ENCODE measurements at regions not wholly inside any gene's neighbourhood (a gene's known extent, or its start where the extent isn't known, plus 50 kb on each side); places are given as distances from the start of the nearest gene placed in this dataset.

- POLR2A ChIA-PET, result no interaction called here
- no peaks in the 10 kb centered on the region for H3K36me3 ChIP-seq (ENCODE audit: control insufficient read depth, insufficient read depth, low read length)
- no peak for DNase-seq (ENCODE audit: extremely low read depth in 1 of 4, low spot score in 3 of 4)
- no peaks in the 10 kb centered on the region for H3K79me2 ChIP-seq (ENCODE audit: control insufficient read depth, insufficient read depth, low read length)
- no peaks in the 10 kb centered on the region for H4K20me1 ChIP-seq (replicated peaks; ENCODE audit: control insufficient read depth, insufficient read depth, low read length)
- WGBS (ENCODE audit: insufficient coverage, low coverage, missing lambda C conversion rate), result 0% methylated on average over 10 of the region's 10 CpGs
- H3K27ac ChIP-seq (ENCODE audit: extremely low read depth, low read depth, low read length), result no peak overlapping the region
- intact Hi-C loops (cut with micrococcal nuclease) (no loop called here), in situ Hi-C loops (cut with MboI) (no loop called here)
- no peaks in the 10 kb centered on the region for H3K9me1 ChIP-seq (ENCODE audit: control insufficient read depth, insufficient read depth, low read length)
- H3K27me3 ChIP-seq (ENCODE audit: control insufficient read depth in 2 of 2, insufficient read depth in 2 of 2, low read length in 2 of 2), result no peaks in the 10 kb centered on the region
- no peak overlapping the region for H3K4me2 ChIP-seq (ENCODE audit: insufficient read depth, low read length)
- CTCF ChIA-PET (ENCODE audit: low intra/inter-chr PET ratio), result no interaction called here
- no peak for TF ChIP-seq CTBP1 (IDR thresholded peaks at IDR 0.05; ENCODE audit: borderline replicate concordance)
- TF ChIP-seq ZNF699 (CRISPR knock-in tag; IDR thresholded peaks at IDR 0.05; ENCODE audit: insufficient replicate concordance), result no peak
- no peak for TF ChIP-seq SIN3A (IDR thresholded peaks at IDR 0.05; ENCODE audit: borderline replicate concordance in 2 of 2, control insufficient read depth in 1 of 2, low read depth in 2 of 2, low read length in 2 of 2)
- TF ChIP-seq, protein P1, sequence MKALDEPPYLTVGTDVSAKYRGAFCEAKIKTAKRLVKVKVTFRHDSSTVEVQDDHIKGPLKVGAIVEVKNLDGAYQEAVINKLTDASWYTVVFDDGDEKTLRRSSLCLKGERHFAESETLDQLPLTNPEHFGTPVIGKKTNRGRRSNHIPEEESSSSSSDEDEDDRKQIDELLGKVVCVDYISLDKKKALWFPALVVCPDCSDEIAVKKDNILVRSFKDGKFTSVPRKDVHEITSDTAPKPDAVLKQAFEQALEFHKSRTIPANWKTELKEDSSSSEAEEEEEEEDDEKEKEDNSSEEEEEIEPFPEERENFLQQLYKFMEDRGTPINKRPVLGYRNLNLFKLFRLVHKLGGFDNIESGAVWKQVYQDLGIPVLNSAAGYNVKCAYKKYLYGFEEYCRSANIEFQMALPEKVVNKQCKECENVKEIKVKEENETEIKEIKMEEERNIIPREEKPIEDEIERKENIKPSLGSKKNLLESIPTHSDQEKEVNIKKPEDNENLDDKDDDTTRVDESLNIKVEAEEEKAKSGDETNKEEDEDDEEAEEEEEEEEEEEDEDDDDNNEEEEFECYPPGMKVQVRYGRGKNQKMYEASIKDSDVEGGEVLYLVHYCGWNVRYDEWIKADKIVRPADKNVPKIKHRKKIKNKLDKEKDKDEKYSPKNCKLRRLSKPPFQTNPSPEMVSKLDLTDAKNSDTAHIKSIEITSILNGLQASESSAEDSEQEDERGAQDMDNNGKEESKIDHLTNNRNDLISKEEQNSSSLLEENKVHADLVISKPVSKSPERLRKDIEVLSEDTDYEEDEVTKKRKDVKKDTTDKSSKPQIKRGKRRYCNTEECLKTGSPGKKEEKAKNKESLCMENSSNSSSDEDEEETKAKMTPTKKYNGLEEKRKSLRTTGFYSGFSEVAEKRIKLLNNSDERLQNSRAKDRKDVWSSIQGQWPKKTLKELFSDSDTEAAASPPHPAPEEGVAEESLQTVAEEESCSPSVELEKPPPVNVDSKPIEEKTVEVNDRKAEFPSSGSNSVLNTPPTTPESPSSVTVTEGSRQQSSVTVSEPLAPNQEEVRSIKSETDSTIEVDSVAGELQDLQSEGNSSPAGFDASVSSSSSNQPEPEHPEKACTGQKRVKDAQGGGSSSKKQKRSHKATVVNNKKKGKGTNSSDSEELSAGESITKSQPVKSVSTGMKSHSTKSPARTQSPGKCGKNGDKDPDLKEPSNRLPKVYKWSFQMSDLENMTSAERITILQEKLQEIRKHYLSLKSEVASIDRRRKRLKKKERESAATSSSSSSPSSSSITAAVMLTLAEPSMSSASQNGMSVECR (CRISPR knock-in tag; IDR thresholded peaks at IDR 0.05), result no peak
- no peak for TF ChIP-seq NFE2 (IDR thresholded peaks at IDR 0.05; ENCODE audit: low read depth)
- TF ChIP-seq NFRKB (IDR thresholded peaks at IDR 0.05; ENCODE audit: low read depth), result no peak
- TF ChIP-seq PPARD (CRISPR knock-in tag; IDR thresholded peaks at IDR 0.05), result no peak
- TF ChIP-seq MCM2 (IDR thresholded peaks at IDR 0.05; ENCODE audit: low read depth), result no peak
- no peak for TF ChIP-seq HNRNPH1 (optimal IDR thresholded peaks at IDR 0.05; ENCODE audit: low read depth, low read length)
- no peak for TF ChIP-seq CBX8 (IDR thresholded peaks at IDR 0.05; ENCODE audit: borderline replicate concordance, extremely low read depth, low read depth, low read length, poor library complexity, severe bottlenecking)
- no peak for TF ChIP-seq POLR3G (IDR thresholded peaks at IDR 0.05; ENCODE audit: extremely low read depth, insufficient read length, insufficient replicate concordance)
- no peak for TF ChIP-seq SREBF1 (IDR thresholded peaks at IDR 0.05; ENCODE audit: borderline replicate concordance, low read depth, low read length)
- TF ChIP-seq ELF1 (tag; IDR thresholded peaks at IDR 0.05), result no peak
- no peak for TF ChIP-seq USF1 (CRISPR knock-in tag; IDR thresholded peaks at IDR 0.05)
- H3K9me3 ChIP-seq (replicated peaks; ENCODE audit: control insufficient read depth, insufficient read depth, low read depth, low read length), result no peaks in the 10 kb centered on the region
- no TSS peak for BruUV-seq (replicated peaks)
- no peaks in the 10 kb centered on the region for H3K4me1 ChIP-seq (replicated peaks in 1 of 2; ENCODE audit: control insufficient read depth in 2 of 2, insufficient read depth in 2 of 2, low read length in 2 of 2)
- no peak overlapping the region for H3K4me3 ChIP-seq
- no peak for ATAC-seq
- FAIRE-seq, result no peak
- H3K9ac ChIP-seq (ENCODE audit: insufficient read depth in 1 of 2, low read depth in 2 of 2, low read length in 2 of 2), result no peak overlapping the region
- H2AFZ ChIP-seq (ENCODE audit: low read depth, low read length), result no peak overlapping the region
These were observed 113.1 kb downstream of the SPATA19 start for GRCh38 chr11:133732109-133732674.
